ENCODE measurements at regions not wholly inside any gene's neighbourhood (a gene's known extent, or its start where the extent isn't known, plus 50 kb on each side); places are given as distances from the start of the nearest gene placed in this dataset.

DNA sequence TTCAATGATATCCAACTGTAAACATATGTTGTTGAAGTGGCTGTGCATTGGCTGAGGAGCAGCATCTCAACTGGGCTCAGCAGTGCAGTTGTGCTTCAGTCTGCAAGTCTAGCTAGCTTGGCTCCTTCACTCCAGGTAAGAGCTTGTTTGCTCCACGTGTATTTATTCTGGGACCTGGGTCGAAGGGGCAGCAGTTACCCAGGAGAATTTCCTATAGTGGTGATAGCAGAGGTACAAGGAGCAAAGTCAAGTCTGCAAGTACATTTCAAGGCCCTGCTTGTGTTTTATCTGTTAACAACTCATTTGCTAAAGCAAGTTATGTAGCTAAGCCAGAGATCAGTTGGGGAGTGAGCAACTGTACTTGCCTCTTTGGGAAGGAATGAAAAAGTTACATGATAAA, 286.2 kb upstream of the UMPS start:
- DNase-seq (ENCODE audit: low read depth), result no peak

DNA sequence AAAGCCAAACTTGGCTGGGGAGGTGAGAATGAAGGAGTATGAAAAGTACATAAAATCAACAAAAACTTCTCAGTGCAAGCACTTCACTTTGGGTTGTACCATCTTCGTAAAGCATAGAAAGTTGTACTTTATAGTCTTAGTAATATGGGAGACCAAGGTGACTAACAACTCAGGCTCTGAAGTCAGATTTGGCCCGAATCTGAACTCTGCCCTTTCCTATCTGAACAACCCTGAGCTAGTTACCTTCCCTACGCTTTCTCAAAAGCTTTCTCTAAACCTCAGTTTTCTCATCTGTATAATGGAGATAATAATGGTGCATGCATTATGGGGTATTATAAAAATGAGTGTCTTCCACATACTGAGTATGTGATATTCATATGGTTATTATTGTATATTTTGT, 285.4 kb upstream of the UMPS start:
- DNase-seq (ENCODE audit: low read depth), result no peak

DNA sequence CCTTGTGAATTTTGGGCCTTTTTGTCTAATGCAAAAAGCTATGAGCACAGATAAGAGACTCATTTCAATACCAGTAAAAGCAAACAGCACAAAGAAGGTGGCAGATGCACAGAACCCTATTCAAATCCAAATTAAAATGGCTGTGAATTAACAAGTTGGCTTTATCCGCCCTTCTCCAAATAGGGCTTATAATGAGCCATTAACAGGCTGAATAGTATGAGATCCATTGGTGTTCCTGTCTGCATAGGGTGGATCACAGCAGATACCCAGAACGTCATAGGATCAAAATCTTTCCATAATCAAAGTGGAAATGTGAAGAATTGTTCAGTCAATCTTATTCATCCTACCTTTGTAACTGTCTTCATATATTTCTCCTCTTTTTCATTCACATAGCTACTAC, 282.4 kb upstream of the UMPS start:
- no peak for DNase-seq (ENCODE audit: low read depth)

DNA sequence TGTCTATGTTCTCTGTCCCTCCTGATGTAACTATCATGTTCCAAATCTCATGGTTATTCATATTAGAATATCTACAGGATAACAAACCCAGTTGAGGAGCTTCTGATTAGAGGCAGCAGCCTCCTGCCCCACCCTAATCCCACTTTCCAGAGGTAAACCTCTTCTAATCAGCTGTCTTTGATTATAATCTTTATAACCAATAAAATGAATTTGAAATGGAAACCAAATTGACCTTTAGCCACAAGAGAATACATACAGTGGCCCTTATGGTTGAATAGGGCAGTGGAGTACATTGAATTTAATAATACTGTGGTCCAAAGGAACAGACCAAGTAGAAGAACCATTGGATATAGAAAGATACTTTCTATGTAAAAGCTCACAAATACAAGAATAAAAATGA, 281.3 kb upstream of the UMPS start:
- no peak for DNase-seq (ENCODE audit: low read depth)

DNA sequence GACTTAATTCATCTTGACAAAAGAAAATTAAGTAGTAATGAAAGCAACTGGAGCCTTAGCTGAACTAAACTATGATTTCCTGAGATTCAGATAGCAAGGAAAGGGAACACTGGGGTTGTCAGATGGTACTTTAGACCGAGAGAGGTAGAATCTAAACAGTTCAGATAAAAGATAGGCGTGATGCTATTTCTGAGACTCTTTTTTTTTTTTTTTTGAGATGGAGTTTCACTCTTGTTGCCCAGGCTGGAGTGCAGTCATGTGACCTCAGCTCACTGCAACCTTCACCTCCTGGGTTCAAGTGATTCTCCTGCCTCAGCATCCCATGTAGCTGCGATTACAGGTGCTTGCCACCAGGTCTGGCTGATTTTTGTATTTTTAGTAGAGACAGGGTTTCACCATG, 279.9 kb upstream of the UMPS start:
- DNase-seq (ENCODE audit: low read depth), result no peak

DNA sequence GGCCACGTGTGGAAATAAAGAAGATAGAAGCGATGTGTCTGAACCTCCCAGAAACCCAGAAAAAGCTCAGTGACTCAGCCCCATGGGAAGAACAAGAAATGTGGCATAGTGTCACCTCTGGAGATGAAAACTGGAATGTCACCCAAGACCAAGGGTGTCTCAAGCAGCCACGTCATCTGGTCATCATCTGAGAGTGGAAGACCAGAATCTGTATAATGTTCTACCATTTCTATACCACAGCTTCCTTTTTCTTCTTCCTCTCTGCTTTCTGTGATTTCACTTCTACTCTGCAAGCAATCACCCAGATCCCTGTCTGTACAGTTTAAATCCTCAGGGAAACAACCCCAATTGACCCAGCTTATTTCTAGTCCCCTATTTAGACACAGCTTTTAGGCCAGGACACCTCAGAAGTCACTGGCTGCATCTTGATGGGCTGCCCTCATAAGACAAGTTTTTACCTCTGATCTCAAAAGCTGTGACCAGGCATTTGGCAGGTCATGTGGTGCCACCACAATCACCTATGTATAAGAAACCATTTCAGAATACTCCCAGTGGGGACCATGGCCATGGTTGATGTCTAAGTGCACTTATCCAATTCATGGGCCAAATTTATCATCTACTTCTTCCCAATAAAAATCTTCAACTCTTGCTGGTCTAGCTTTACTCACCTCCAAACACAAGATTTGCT, 278.5 kb upstream of the UMPS start:
- no peak for DNase-seq (ENCODE audit: low read depth)

DNA sequence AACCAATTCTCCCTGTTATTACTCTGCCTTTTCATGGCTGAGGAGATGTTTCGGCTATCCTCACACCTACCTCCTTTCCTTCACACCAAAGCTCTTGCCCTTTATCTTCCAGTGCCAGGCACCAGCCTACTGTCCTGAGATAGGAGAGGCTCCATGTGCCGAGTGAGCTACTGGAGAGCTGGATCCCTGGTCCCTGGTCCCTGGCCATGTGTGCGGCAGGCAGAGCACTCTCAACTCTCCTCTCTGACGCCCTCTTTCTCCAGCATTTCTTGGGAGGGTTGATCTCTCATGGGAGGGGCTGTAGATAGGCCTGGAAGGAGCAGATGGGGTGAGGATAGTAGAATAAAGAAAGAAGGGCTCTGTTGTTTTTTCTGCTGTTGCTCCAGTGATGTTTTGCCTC, 277.1 kb upstream of the UMPS start:
- DNase-seq (ENCODE audit: low read depth), result no peak

DNA sequence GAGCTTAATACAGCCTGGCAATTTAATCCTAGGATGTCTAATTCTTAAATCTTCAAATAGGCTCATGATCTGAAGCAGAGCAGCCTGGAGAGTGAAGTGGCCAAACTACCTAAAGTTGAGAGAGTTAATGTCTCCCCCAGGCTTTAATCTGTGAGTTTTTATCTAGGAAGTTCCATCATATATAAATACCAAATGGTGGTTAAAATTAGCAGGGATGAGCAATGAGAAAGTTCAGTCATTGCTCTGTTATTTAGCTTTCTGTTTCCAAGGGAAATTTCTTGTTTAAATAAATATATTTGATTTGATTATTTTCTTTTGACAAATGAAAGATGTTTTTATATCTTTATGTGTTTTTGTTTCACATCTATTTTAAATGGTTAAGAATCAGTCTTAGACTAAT, 274.4 kb upstream of the UMPS start:
- DNase-seq (ENCODE audit: low read depth), result no peak

DNA sequence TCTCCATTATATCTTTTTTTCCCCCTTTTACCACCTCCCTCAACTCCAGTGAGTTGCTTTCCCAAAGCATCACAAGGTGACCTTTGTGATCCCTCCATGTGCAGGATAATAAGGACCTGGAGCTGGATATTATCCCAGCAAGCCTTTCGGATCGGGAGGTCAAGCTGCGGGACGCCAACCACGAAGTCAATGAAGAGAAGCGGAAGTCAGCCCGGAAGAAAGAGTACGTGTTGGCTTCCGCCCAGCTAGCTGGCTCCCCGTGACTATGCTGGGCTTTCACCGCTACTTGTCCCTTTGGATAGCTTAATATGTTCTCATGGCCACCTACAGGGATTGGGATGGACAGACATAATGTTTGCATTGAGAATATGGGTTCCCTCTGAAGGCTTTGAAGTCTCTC, 273.7 kb upstream of the UMPS start:
- DNase-seq (ENCODE audit: low read depth), result no peak

DNA sequence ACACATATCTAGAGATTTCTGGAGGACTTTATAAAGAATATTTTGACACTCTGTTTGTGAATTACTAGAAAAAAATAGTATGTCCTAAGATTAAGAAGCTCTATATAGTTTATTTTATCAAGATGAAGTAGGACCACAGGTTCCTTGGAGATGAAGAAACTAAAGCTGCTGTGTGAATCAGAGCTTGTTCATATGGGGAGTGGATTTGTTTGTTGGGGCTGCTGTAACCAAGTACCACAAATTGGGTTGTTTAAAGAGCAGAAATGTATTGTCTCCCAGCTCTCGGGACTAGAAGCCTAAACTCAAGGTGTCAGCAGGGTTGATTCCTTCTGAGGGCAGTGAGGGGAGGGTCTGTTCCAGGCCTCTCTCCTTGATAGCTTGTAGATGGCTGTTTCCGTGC, 270.6 kb upstream of the UMPS start:
- no peak for DNase-seq (ENCODE audit: low read depth)

DNA sequence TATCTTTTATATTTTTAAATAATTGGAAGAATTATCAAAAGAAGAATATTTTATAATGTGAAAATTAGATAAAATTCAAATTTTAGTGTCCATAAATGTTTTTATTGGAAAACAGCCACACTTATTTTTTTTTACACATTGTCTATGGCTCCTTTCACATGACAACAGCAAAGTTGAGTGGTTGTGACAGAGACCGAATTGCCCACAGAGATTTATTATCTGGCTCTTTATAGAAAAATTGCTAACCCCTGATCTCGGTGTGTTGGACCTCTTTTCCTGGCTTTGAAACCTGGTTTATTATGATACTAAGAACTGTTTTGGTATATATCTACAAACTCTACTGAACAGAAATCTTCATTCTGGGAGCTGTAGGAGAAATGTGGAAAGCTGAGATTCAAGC, 269.1 kb upstream of the UMPS start:
- no peak for DNase-seq (ENCODE audit: low read depth)

DNA sequence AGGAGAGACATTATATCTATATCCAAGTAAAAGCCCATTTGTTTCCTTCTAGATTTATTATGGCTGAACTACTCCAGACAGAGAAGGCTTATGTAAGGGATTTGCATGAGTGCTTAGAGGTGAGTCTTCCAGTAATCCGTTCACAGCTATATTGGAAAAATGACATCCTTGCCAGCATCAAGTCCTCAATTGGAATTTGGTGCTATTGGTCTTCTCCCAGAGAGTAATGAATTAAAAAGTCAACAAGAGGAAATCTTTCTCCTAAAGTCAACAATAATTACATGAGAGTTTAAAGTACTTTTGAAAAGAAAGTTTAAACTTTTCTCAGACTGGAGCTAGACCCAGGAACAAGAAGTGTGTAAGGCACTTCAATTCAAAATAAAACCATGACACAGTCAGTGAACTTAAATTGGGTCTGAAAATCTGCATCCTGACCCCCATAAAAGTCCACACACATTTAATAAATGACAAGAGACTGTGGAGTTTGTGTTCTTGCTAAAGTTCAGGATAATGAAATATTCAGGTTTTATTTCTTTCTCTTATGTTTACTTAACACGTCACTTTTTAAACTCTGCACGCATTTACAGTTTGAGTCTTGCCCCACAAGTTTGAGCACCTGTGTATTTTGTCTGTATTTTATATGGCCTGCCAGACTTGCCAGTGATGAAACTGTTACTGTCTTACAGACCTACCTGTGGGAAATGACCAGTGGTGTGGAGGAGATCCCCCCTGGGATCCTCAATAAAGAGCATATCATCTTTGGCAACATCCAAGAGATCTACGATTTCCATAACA, 268.2 kb upstream of the UMPS start:
- DNase-seq (ENCODE audit: low read depth), result no peak

DNA sequence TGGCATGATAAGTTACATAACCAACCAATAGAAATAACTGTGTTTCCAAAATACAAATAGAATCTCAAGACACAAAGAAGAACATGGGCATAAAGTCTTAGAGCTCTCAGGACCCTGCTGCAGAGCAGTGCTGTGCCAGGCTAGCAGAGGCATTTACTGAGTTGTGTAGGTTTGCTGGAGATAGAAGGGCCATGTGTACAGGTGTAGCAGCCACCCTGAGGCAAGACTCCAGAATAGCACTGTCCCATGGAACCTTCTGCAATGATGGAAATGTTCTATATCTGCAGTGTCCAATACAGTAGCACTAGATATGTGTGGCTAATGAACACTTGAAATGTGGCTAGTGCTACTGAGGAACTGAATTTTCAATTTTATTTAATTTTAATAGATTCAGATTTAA, 267.0 kb upstream of the UMPS start:
- DNase-seq (ENCODE audit: low read depth), result no peak

DNA sequence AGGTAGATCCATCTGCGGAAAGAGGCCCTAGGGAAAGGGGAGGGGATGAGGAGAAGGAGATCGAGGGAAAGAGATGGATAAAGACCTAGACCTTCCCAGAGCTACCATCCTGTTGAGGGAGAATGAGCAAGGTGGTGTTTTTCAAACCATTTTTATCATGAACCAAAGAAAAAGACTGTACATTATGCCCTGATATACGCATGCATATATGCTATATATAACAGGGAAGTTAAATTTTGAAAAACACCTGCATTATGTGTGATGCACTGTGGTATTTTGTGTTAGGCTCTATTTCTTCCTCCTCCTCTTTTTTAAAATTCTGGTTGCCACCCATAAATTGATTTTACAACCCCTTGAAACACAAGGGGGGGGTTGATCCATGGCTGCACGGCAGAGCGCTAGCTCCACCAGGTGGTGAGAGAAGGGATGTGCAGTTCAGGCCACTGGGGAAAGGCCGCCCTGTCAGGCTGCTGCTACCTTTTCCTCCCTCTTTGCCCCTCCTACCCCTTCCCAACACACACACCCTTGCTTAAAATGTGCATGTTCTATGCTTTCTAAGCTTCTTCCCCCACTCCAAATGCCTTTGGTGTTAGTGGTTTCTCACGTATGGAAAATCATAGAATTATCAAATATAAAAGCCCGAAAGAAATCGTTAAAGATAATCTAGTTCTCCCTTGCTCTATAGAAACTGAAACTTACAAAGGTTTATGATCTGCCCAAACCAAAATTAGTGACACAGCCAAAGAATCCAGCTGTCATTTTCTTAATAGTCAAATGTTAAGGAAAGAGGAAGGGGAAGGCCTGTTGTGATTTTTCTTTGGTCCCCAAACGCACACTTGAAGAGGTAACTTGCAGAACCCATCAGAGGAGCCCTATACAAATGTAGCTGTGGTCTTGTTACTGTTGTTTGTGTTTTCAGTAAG, 262.0 kb upstream of the UMPS start:
- no peak for DNase-seq (ENCODE audit: low read depth)

DNA sequence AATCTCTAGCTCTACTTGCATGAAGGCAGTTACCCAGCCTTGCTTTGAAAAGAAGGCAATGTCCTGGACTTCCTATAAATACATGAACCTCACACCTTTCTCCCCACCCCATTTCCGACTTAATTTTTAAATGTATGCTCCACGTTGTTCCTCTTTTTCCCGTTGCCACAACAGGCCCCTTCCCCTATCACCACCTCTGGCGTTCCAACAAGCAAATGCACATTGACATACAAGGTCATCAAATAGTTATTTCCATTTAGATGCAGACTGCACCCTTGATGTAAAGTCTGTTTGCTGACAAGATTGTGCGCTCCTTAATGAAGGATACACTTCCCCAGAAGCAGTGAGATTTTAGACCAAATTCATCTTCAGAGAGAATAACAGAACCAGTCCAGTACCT, 260.7 kb upstream of the UMPS start:
- no peak for DNase-seq (ENCODE audit: low read depth)

DNA sequence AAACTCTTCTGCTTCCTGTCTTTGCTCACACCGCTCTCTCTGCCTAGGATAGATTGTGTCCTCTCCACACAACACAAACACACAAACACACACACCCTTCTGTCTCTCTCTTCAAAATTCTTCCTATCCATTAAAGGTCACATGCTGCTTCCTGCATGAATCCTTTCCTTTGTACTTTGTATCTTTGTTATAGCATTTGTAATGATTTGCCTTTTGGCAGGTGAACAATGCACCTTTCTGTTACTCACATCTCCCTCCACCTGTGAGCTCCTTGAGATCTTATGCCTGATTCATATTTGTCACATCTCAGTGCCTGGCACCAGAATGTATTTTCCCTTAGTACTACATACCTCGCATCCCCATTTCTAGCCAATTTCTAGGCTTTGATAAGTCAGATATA, 251.4 kb upstream of the UMPS start:
- no peak for DNase-seq (ENCODE audit: low read depth)

DNA sequence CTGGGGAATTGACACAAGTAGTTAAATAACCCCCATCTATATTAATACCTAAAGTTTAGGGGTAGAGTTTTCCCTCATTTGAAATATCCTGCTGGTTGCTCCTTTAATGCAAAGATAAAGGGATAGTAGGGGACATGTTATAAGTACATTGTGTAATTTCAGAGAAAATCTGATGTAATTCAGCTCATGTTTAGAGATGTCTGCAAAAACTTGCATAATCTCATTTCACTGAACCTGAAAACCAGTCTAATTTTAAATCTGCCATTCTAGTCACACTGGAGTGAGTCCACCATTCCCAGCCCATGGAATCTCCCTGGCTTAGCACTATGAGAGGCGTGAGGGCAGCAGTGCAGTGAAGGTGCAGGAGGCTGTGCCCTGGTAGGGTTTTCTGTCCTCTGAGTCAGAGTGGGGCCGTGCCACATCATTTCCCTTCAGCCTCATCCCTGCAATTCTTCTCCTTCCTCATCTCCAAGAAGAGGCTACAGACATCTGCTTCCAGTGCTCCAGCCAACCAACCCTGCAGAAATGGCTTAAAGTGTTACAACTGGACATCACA, 246.3 kb upstream of the UMPS start:
- DNase-seq (ENCODE audit: low read depth), result no peak

DNA sequence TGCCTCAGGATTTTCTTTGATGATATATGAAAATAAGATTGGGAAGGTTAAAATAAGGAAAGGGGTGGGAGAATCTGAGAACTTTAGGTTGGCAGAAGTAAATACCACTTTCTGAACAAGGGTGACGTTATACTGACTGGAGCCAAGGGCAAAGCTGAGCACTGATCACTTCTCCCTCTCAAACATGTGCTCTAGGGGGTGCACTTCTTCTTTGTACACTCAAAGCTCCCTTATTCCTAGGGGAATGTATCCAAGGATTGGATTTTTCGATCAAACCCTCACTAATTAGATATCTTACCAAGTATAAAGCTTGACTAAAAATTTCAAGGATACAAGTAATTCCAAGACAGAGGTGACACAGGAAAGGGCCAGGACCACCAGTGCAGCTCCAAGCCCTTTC, 243.9 kb upstream of the UMPS start:
- DNase-seq (ENCODE audit: low read depth), result no peak

DNA sequence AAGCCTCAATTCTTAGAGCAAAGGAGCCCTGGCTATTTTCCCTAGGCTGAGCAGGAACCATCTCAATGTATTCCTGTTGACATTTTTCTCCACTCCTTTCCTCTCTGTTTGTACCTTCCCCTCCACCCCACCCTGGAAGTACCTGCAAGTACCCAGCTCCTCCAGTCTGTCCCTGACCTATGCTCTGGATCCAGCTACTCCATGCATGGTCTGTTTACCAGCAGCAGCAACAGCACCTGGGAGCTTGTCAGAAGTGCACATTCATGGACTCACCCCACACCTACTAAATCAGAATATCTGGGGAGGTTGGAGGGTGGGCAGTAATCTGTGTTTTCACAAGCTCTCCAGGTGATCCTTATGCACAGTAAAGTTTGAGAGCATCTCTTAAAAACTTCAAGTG, 240.7 kb upstream of the UMPS start:
- DNase-seq (ENCODE audit: low read depth), result no peak

DNA sequence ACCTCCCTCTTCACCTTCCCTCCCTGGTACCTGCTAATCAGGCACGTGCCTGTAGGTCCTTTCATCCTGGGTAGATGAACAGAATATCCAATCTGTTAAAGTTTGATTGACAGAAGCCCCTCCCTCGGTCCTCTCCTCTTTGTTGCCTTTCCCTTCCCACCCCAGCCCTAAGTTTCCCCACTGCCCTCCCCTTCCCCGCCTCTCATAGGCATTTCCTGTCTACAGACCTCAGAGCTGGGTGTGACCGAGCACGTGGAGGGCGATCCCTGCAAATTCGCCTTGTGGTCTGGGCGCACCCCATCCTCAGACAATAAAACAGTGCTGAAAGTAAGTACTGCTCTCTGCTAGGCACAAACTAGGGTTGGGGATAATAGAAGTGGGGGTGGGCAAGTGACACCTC, 239.2 kb upstream of the UMPS start:
- no peak for DNase-seq (ENCODE audit: low read depth)

DNA sequence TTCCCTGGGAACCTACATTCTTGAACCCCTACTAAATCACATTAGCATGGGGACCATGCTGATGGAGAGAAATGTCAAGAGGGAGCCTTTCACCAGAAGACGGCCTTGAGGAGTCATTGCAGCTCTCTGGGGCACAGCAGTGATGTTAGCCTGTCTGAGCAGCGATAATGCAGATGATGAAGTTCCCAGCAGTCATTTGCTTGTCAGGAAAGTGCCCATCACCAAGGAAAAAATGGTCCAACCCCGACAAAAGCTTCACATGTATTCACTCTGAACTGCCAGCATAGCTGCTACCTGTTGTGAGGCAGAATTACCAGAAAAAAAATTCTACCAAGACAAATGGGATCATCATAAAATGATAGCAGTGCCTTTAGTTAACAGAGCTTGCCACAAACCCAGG, 238.4 kb upstream of the UMPS start:
- DNase-seq (ENCODE audit: low read depth), result no peak

DNA sequence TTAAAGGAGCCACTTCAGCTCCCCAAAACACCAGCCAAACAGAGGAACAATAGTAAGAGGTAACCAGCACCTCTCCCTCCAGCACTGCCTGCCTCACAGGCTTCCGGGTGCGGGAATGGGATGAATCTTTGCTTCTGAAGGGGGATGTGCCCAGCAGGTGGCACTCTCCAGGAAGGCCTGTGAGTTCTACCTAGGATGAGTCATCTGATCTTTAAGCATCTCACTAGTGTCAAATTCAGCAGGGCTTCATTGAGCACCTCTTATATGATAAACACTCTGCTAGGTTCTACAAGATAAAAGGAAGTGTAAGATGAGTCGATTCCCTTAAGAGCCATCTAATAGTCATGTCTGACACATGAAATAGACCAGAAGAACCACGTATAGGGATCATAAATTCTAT, 237.4 kb upstream of the UMPS start:
- no peak for DNase-seq (ENCODE audit: low read depth)

DNA sequence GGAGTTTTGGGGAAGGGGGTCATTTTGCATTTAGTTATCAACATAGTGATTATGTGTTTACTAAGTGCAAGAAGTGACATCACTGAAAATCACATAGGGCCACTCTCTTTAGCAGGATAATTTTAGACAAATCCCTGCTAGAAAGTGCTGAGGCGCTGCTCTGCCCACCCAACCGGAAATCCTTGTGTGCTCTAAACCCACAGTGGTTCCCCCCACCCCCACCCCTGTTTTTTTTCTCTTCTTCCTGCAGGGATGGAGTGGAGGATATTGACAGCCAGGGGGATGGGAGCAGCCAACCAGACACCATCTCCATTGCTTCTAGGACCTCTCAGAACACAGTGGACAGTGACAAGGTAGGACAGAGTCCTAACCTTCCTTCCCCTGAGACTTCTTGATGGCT, 234.2 kb upstream of the UMPS start:
- no peak for DNase-seq (ENCODE audit: low read depth)
